ENCODE measurements at regions not wholly inside any gene's neighbourhood (a gene's known extent, or its start where the extent isn't known, plus 50 kb on each side); places are given as distances from the start of the nearest gene placed in this dataset.

- CTCF ChIA-PET: interaction anchor here (0.7 to 4.9 kb wide), 8 partner anchors 8 to 111 kb away, joined by 3 to 51 read pairs (median 6); no protein-coding TSS in a partner anchor
- H3K4me1 ChIP-seq (ENCODE audit: control extremely low read depth in 1 of 4, control insufficient read depth in 4 of 4, insufficient read depth in 4 of 4, low read length in 3 of 4): peaks cover 6 to 32% (median 10%) of the 10 kb centered on the region in 4 experiments
Measured at GRCh38 chr13:91135968-91136367, 211.5 kb upstream of the MIR17HG start.

DNA sequence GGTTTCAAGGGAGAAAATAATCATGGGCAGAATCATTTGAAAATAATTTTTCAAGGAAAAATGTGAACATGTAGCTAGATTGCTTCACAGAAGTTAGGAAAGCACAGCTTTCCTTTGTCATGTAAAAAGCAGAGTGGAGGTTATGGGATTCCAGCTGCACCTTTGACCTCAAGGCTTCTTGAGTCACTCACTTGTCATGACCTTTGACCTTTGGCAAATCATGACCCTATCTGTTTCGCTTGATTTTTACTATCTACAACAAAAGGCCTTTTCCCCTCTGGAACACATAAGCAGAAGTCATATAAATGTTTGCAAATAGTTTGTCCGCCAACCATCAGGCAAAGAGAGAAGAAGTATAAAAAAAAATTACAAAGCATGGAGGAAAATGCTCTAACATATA, 210.7 kb upstream of the MIR17HG start:
- CTCF ChIA-PET: interaction anchor here (0.7 to 4.9 kb wide), 6 partner anchors 13 to 110 kb away, joined by 3 to 51 read pairs (median 18); no protein-coding TSS in a partner anchor
- WGBS (ENCODE audit: insufficient coverage): no CpG with 5 or more reads among the region's 2 CpGs

More at GRCh38 chr13:91135968-91136367, 211.5 kb upstream of the MIR17HG start:
- Histone ChIP-seq H3K36me3 (ENCODE audit: control insufficient read depth in 4 of 4, insufficient read depth in 4 of 4, low read length in 3 of 4) (no peaks in the 10 kb centered on the region), H3K27ac (ENCODE audit: insufficient read depth in 1 of 2, low read depth in 1 of 2, low read length in 2 of 2, poor library complexity in 1 of 2, severe bottlenecking in 2 of 2) (no peak overlapping the region), H3K9me3 (ENCODE audit: control extremely low read depth in 1 of 5, control insufficient read depth in 4 of 5, insufficient read depth in 2 of 5, low read depth in 1 of 5, low read length in 4 of 5) (no peaks in the 10 kb centered on the region), H3K27me3 (replicated peaks in 2 of 5; ENCODE audit: control insufficient read depth in 4 of 5, insufficient read depth in 5 of 5, low read length in 4 of 5) (no peaks in the 10 kb centered on the region), H3K4me3 (ENCODE audit: control insufficient read depth in 1 of 7, extremely low read depth in 1 of 7, insufficient read depth in 4 of 7, low read depth in 2 of 7, low read length in 6 of 7) (no peak overlapping the region)
- DNase-seq: no peak
- POLR2A ChIA-PET: no interaction called here

DNA sequence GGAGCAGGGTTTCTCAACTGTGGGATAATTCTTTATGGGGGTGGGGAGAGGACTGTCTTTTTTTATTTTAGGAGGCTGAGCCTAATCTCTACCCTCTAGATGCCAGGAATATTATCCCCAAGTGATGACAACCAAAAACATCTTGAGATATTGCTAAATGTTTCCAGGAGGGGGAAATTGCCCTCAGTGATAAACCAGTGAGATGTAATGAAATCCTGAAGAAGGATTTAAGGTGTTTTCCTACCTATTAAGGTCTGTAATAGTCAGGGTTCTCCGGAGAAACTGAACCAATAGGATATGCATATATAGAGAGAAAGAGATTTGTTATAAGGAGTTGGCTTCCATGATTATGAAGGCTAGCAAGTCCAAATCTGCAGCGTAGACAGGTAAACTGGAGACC, 208.3 kb upstream of the MIR17HG start:
- Histone ChIP-seq H3K4me3 (ENCODE audit: control insufficient read depth in 1 of 7, extremely low read depth in 1 of 7, insufficient read depth in 4 of 7, low read depth in 2 of 7, low read length in 6 of 7) (no peak overlapping the region), H3K9me3 (ENCODE audit: control extremely low read depth in 1 of 5, control insufficient read depth in 4 of 5, insufficient read depth in 2 of 5, low read depth in 1 of 5, low read length in 4 of 5) (no peaks in the 10 kb centered on the region), H3K4me1 (ENCODE audit: control extremely low read depth in 1 of 4, control insufficient read depth in 4 of 4, insufficient read depth in 4 of 4, low read length in 3 of 4) (peaks cover 7 to 27% (median 18%) of the 10 kb centered on the region in 4 experiments), H3K27me3 (replicated peaks in 2 of 5; ENCODE audit: control insufficient read depth in 4 of 5, insufficient read depth in 5 of 5, low read length in 4 of 5) (no peaks in the 10 kb centered on the region), H3K36me3 (ENCODE audit: control insufficient read depth in 4 of 4, insufficient read depth in 4 of 4, low read length in 3 of 4) (no peaks in the 10 kb centered on the region), H3K27ac (ENCODE audit: insufficient read depth in 1 of 2, low read depth in 1 of 2, low read length in 2 of 2, poor library complexity in 1 of 2, severe bottlenecking in 2 of 2) (no peak overlapping the region)
- ChIA-PET CTCF (interaction anchor here (0.9 kb wide), 1 partner anchor 13 kb away, joined by 3 read pairs; no protein-coding TSS in a partner anchor), POLR2A (no interaction called here)
- 92% methylated on average over 2 of the region's 2 CpGs for WGBS (ENCODE audit: insufficient coverage)
- no peak for DNase-seq

More for the DNA sequence above, 210.7 kb upstream of the MIR17HG start:
- no peak for DNase-seq
- Histone ChIP-seq H3K9me3 (ENCODE audit: control extremely low read depth in 1 of 5, control insufficient read depth in 4 of 5, insufficient read depth in 2 of 5, low read depth in 1 of 5, low read length in 4 of 5) (no peaks in the 10 kb centered on the region), H3K27ac (ENCODE audit: insufficient read depth in 1 of 2, low read depth in 1 of 2, low read length in 2 of 2, poor library complexity in 1 of 2, severe bottlenecking in 2 of 2) (no peak overlapping the region), H3K36me3 (ENCODE audit: control insufficient read depth in 4 of 4, insufficient read depth in 4 of 4, low read length in 3 of 4) (no peaks in the 10 kb centered on the region), H3K4me1 (ENCODE audit: control extremely low read depth in 1 of 4, control insufficient read depth in 4 of 4, insufficient read depth in 4 of 4, low read length in 3 of 4) (peaks cover 6 to 32% (median 10%) of the 10 kb centered on the region in 4 experiments), H3K4me3 (ENCODE audit: control insufficient read depth in 1 of 7, extremely low read depth in 1 of 7, insufficient read depth in 4 of 7, low read depth in 2 of 7, low read length in 6 of 7) (no peak overlapping the region), H3K27me3 (replicated peaks in 2 of 5; ENCODE audit: control insufficient read depth in 4 of 5, insufficient read depth in 5 of 5, low read length in 4 of 5) (no peaks in the 10 kb centered on the region)
- POLR2A ChIA-PET: no interaction called here

GRCh38 chr13:91141543-91142061, 205.9 kb upstream of the MIR17HG start:
- Histone ChIP-seq H3K9me3 (ENCODE audit: control extremely low read depth in 1 of 5, control insufficient read depth in 4 of 5, insufficient read depth in 2 of 5, low read depth in 1 of 5, low read length in 4 of 5) (no peaks in the 10 kb centered on the region), H3K4me3 (ENCODE audit: control insufficient read depth in 1 of 7, extremely low read depth in 1 of 7, insufficient read depth in 4 of 7, low read depth in 2 of 7, low read length in 6 of 7) (no peak overlapping the region), H3K36me3 (ENCODE audit: control insufficient read depth in 4 of 4, insufficient read depth in 4 of 4, low read length in 3 of 4) (no peaks in the 10 kb centered on the region), H3K4me1 (ENCODE audit: control extremely low read depth in 1 of 4, control insufficient read depth in 4 of 4, insufficient read depth in 4 of 4, low read length in 3 of 4) (peaks cover 8 to 19% (median 13%) of the 10 kb centered on the region in 4 experiments), H3K27me3 (replicated peaks in 2 of 5; ENCODE audit: control insufficient read depth in 4 of 5, insufficient read depth in 5 of 5, low read length in 4 of 5) (no peaks in the 10 kb centered on the region), H3K27ac (ENCODE audit: insufficient read depth in 1 of 2, low read depth in 1 of 2, low read length in 2 of 2, poor library complexity in 1 of 2, severe bottlenecking in 2 of 2) (no peak overlapping the region)
- no peak for DNase-seq
- POLR2A ChIA-PET: no interaction called here
- WGBS (ENCODE audit: insufficient coverage): 100% methylated on average over 3 of the region's 5 CpGs
- CTCF ChIA-PET: interaction anchor here (1.1 to 7.4 kb wide), 5 partner anchors 11 to 103 kb away, joined by 3 to 81 read pairs (median 7); no protein-coding TSS in a partner anchor

GRCh38 chr13:91142572-91142971, 204.9 kb upstream of the MIR17HG start:
- WGBS (ENCODE audit: insufficient coverage): no CpG with 5 or more reads among the region's 2 CpGs

DNA sequence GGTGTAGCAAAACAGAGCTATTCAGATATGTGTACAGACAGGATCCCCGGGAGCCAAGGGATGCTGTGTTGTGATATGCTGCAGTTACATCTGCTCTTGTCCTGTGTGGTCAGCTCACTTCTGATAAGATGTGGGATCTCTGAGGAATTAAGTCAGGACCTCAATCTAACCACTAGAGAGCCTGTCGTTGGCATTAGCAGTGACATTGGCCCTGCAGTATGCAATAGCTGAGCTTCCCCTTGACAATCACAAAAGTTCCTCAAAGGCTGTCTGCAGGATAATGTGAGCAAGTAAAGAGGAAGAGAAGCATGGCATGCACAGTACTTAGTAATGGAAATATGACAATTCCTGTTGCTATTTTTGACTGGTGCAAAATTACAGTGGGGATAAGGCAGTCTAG, 203.4 kb upstream of the MIR17HG start:
- no peaks in the 10 kb centered on the region for H3K27me3 ChIP-seq (replicated peaks in 2 of 5; ENCODE audit: control insufficient read depth in 4 of 5, insufficient read depth in 5 of 5, low read length in 4 of 5)
- H3K27ac ChIP-seq (ENCODE audit: insufficient read depth in 1 of 2, low read depth in 1 of 2, low read length in 2 of 2, poor library complexity in 1 of 2, severe bottlenecking in 2 of 2): no peak overlapping the region
- no peak overlapping the region for H3K4me3 ChIP-seq (ENCODE audit: control insufficient read depth in 1 of 7, extremely low read depth in 1 of 7, insufficient read depth in 4 of 7, low read depth in 2 of 7, low read length in 6 of 7)
- H3K36me3 ChIP-seq (ENCODE audit: control insufficient read depth in 4 of 4, insufficient read depth in 4 of 4, low read length in 3 of 4): no peaks in the 10 kb centered on the region
- 14% methylated on average over 1 of the region's 2 CpGs for WGBS (ENCODE audit: insufficient coverage)
- peaks cover 8 to 15% (median 10%) of the 10 kb centered on the region in 4 experiments for H3K4me1 ChIP-seq (ENCODE audit: control extremely low read depth in 1 of 4, control insufficient read depth in 4 of 4, insufficient read depth in 4 of 4, low read length in 3 of 4)
- CTCF ChIA-PET: interaction anchor here (0.6 to 7.4 kb wide), 5 partner anchors 8 to 106 kb away, joined by 3 to 81 read pairs (median 3); no protein-coding TSS in a partner anchor
- peak in 2 of 3 donors; percentile 63 to 71 for DNase-seq
- H3K9me3 ChIP-seq (ENCODE audit: control extremely low read depth in 1 of 5, control insufficient read depth in 4 of 5, insufficient read depth in 2 of 5, low read depth in 1 of 5, low read length in 4 of 5): no peaks in the 10 kb centered on the region
- POLR2A ChIA-PET: no interaction called here

More at GRCh38 chr13:91142572-91142971, 204.9 kb upstream of the MIR17HG start:
- Histone ChIP-seq H3K9me3 (ENCODE audit: control extremely low read depth in 1 of 5, control insufficient read depth in 4 of 5, insufficient read depth in 2 of 5, low read depth in 1 of 5, low read length in 4 of 5) (no peaks in the 10 kb centered on the region), H3K4me1 (ENCODE audit: control extremely low read depth in 1 of 4, control insufficient read depth in 4 of 4, insufficient read depth in 4 of 4, low read length in 3 of 4) (peaks cover 8 to 19% (median 13%) of the 10 kb centered on the region in 4 experiments), H3K4me3 (ENCODE audit: control insufficient read depth in 1 of 7, extremely low read depth in 1 of 7, insufficient read depth in 4 of 7, low read depth in 2 of 7, low read length in 6 of 7) (no peak overlapping the region), H3K27me3 (replicated peaks in 2 of 5; ENCODE audit: control insufficient read depth in 4 of 5, insufficient read depth in 5 of 5, low read length in 4 of 5) (no peaks in the 10 kb centered on the region), H3K27ac (ENCODE audit: insufficient read depth in 1 of 2, low read depth in 1 of 2, low read length in 2 of 2, poor library complexity in 1 of 2, severe bottlenecking in 2 of 2) (no peak overlapping the region), H3K36me3 (ENCODE audit: control insufficient read depth in 4 of 4, insufficient read depth in 4 of 4, low read length in 3 of 4) (no peaks in the 10 kb centered on the region)
- ChIA-PET POLR2A (no interaction called here), CTCF (interaction anchor here (1.0 to 7.4 kb wide), 4 partner anchors 16 to 106 kb away, joined by 4 to 81 read pairs (median 10); no protein-coding TSS in a partner anchor)
- DNase-seq: peak in 2 of 3 donors; percentile 72 to 80

DNA sequence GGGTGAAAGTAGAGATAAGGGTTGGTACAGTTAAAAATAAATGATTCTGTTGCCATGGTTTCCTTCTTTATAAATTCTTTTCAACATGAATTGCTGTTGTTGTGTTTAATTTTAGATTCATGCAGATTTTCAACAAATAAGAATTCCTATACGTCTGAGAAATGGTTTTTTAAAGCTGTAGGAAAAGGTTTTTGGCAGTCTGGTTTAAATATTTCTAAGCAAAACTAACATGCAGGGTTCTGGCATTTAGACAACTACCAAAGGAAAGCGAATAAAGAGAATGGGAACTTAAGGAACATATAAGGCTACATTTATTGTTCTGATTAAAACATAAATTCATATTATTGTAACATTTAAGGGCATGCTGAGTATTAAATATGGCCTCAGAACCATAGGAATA, 203.0 kb upstream of the MIR17HG start:
- Histone ChIP-seq H3K4me3 (ENCODE audit: control insufficient read depth in 1 of 7, extremely low read depth in 1 of 7, insufficient read depth in 4 of 7, low read depth in 2 of 7, low read length in 6 of 7) (no peak overlapping the region), H3K27me3 (replicated peaks in 2 of 5; ENCODE audit: control insufficient read depth in 4 of 5, insufficient read depth in 5 of 5, low read length in 4 of 5) (no peaks in the 10 kb centered on the region), H3K36me3 (ENCODE audit: control insufficient read depth in 4 of 4, insufficient read depth in 4 of 4, low read length in 3 of 4) (no peaks in the 10 kb centered on the region), H3K4me1 (ENCODE audit: control extremely low read depth in 1 of 4, control insufficient read depth in 4 of 4, insufficient read depth in 4 of 4, low read length in 3 of 4) (peaks cover 8 to 15% (median 10%) of the 10 kb centered on the region in 4 experiments), H3K9me3 (ENCODE audit: control extremely low read depth in 1 of 5, control insufficient read depth in 4 of 5, insufficient read depth in 2 of 5, low read depth in 1 of 5, low read length in 4 of 5) (no peaks in the 10 kb centered on the region), H3K27ac (ENCODE audit: insufficient read depth in 1 of 2, low read depth in 1 of 2, low read length in 2 of 2, poor library complexity in 1 of 2, severe bottlenecking in 2 of 2) (no peak overlapping the region)
- DNase-seq: no peak
- no CpG with 5 or more reads among the region's 2 CpGs for WGBS (ENCODE audit: insufficient coverage)
- POLR2A ChIA-PET: no interaction called here
- CTCF ChIA-PET: interaction anchor here (3.7 to 7.4 kb wide), 2 partner anchors 14 to 40 kb away, joined by 15 to 81 read pairs; no protein-coding TSS in a partner anchor
